OCI-LY1 (cell line): ENCODE measurements at regions not wholly inside any gene's neighbourhood (a gene's known extent, or its start where the extent isn't known, plus 50 kb on each side); places are given as distances from the start of the nearest gene placed in this dataset.

Experiments
- CTCF ChIP-seq: fragments of 200-600 bp; sonication (generic), shearing (Covaris generic); IDR thresholded peaks from 2 replicates; pipeline ENCODE4 v1.5.1; 2017; ENCODE audit warnings: mild to moderate bottlenecking, antibody characterized with exemption, low read length, moderate library complexity, mixed read lengths
- EZH2 ChIP-seq: fragments of 200-600 bp; sonication (generic), shearing (Covaris generic); IDR thresholded peaks from 2 replicates; pipeline ENCODE4 v1.8.0; 2017; ENCODE audit warnings: borderline replicate concordance, mixed run types, mild to moderate bottlenecking, antibody characterized with exemption, low read length, moderate library complexity, mixed read lengths

GRCh38 chr3:166104938-166105337 lies 267.7 kb upstream of the BCHE start:
- TF ChIP-seq CTCF, result no peak
- no peak for TF ChIP-seq EZH2
